IMR-90 (cell line): ENCODE measurements at regions not wholly inside any gene's neighbourhood (a gene's known extent, or its start where the extent isn't known, plus 50 kb on each side); places are given as distances from the start of the nearest gene placed in this dataset.

Source experiments
- ATAC-seq: fragments of 200-7000 bp; cut with Tn5 transposase; 2 replicates; pipeline ENCODE4 v1.9.1; 2020; ENCODE audit warnings: low read depth, mild to moderate bottlenecking, moderate library complexity
- BruUV-seq: library from RNA; stranded (reverse); fragments of 400-500 nt; replicated peaks from 2 replicates; lab custom pipeline; 2021; lab: Mats Ljungman, UMichigan
- CTCF ChIA-PET: fragments of 300-600 bp; formaldehyde crosslinking; extraction: SDS; loops from one replicate; lab custom pipeline; 2021; ENCODE audit warnings: antibody characterized with exemption; lab: Yijun Ruan, JAX
- POLR2A ChIA-PET: fragments of 300-600 bp; sonication (Branson Sonifier 250); formaldehyde crosslinking; loops from one replicate; lab custom pipeline; 2022; ENCODE audit warnings: antibody characterized with exemption; ENCODE audit not compliant: unreplicated experiment; lab: Charles Lee
- DNase-seq: peaks from one replicate; pipeline ENCODE4 v3.0.0; 2013
- H2AFZ ChIP-seq: replicated peaks from 2 replicates; pipeline ENCODE3; 2013; ENCODE audit warnings: low read length, mild to moderate bottlenecking; ENCODE audit not compliant: poor library complexity
- H2AK5ac ChIP-seq: 2 replicates; pipeline ENCODE4 v1.6.1; 2013; ENCODE audit warnings: low read depth, low read length, inconsistent platforms
- H2AK9ac ChIP-seq: replicated peaks from 2 replicates; pipeline ENCODE3; 2013; ENCODE audit warnings: mild to moderate bottlenecking, low read depth, low read length, moderate library complexity; ENCODE audit not compliant: poor library complexity
- H2BK120ac ChIP-seq: 2 replicates; pipeline ENCODE4 v1.6.1; 2013; ENCODE audit warnings: low read depth, low read length, inconsistent platforms
- H2BK15ac ChIP-seq: 3 replicates; pipeline ENCODE4 v1.6.1; 2013; ENCODE audit warnings: low read depth, low read length, inconsistent platforms
- H2BK20ac ChIP-seq: 2 replicates; pipeline ENCODE4 v1.6.1; 2013; ENCODE audit warnings: low read depth, mild to moderate bottlenecking, inconsistent platforms, low read length, moderate library complexity
- H2BK5ac ChIP-seq: 2 replicates; pipeline ENCODE4 v1.6.1; 2013; ENCODE audit warnings: mild to moderate bottlenecking, low read depth, low read length, inconsistent platforms; ENCODE audit not compliant: poor library complexity, severe bottlenecking
- H3K14ac ChIP-seq: replicated peaks from 2 replicates; pipeline ENCODE4 v1.6.1; 2013; ENCODE audit warnings: low read depth, low read length, inconsistent platforms
- H3K18ac ChIP-seq: 2 replicates; pipeline ENCODE4 v1.6.1; 2013; ENCODE audit warnings: low read depth, low read length, control low read depth
- H3K23ac ChIP-seq: 2 replicates; pipeline ENCODE4 v1.6.1; 2013; ENCODE audit warnings: low read depth, low read length, inconsistent platforms
- H3K27ac ChIP-seq: 2 replicates; pipeline ENCODE4 v1.5.1; 2013; ENCODE audit warnings: mild to moderate bottlenecking, control low read depth, low read length; ENCODE audit not compliant: insufficient read depth
- H3K27me3 ChIP-seq: 2 replicates; pipeline ENCODE4 v1.6.1; 2013; ENCODE audit warnings: low read length; ENCODE audit not compliant: control insufficient read depth, insufficient read depth
- H3K36me3 ChIP-seq: 2 replicates; pipeline ENCODE4 v1.6.1; 2013; ENCODE audit warnings: low read length, mixed read lengths; ENCODE audit not compliant: control insufficient read depth, insufficient read depth
- H3K4ac ChIP-seq: 2 replicates; pipeline ENCODE4 v1.6.1; 2013; ENCODE audit warnings: low read depth, low read length, inconsistent platforms
- H3K4me1 ChIP-seq: 2 replicates; pipeline ENCODE4 v1.6.1; 2013; ENCODE audit warnings: low read length, mixed read lengths; ENCODE audit not compliant: control insufficient read depth, insufficient read depth
- H3K4me2 ChIP-seq: 2 replicates; pipeline ENCODE4 v1.6.1; 2013; ENCODE audit warnings: low read depth, mild to moderate bottlenecking, control low read depth, low read length, moderate library complexity
- H3K4me3 ChIP-seq: 2 replicates; pipeline ENCODE4 v1.5.1; 2013; ENCODE audit warnings: low read depth, mild to moderate bottlenecking, control low read depth, low read length, moderate library complexity; ENCODE audit not compliant: insufficient read depth
- H3K56ac ChIP-seq: 2 replicates; pipeline ENCODE4 v1.6.1; 2013; ENCODE audit warnings: low read length, inconsistent platforms; ENCODE audit not compliant: insufficient read depth; ENCODE audit errors: extremely low read depth
- H3K79me1 ChIP-seq, 2 experiments: 2 replicates each; pipeline ENCODE4 v1.6.1; 2013; ENCODE audit warnings: low read length in 2 of 2, inconsistent platforms in 1 of 2, low read depth in 1 of 2
- H3K9ac ChIP-seq: 2 replicates; pipeline ENCODE4 v1.6.1; 2013; ENCODE audit warnings: low read depth, low read length, control low read depth
- H3K9me1 ChIP-seq: 2 replicates; pipeline ENCODE4 v1.6.1; 2013; ENCODE audit warnings: low read length, inconsistent platforms; ENCODE audit not compliant: insufficient read depth
- H3K9me3 ChIP-seq: 2 replicates; pipeline ENCODE4 v1.6.1; 2013; ENCODE audit warnings: low read length; ENCODE audit not compliant: control insufficient read depth, insufficient read depth
- H4K20me1 ChIP-seq: 2 replicates; pipeline ENCODE4 v1.6.1; 2013; ENCODE audit warnings: low read length, inconsistent platforms; ENCODE audit not compliant: insufficient read depth
- H4K5ac ChIP-seq: 2 replicates; pipeline ENCODE4 v1.6.1; 2013; ENCODE audit warnings: mild to moderate bottlenecking, low read depth, low read length, control low read depth
- H4K8ac ChIP-seq, 2 experiments: 2 replicates each; pipeline ENCODE4 v1.6.1; 2013; ENCODE audit warnings: low read depth in 2 of 2, low read length in 2 of 2, control low read depth in 1 of 2, inconsistent platforms in 1 of 2
- H4K91ac ChIP-seq: 2 replicates; pipeline ENCODE4 v1.6.1; 2013; ENCODE audit warnings: low read depth, low read length, inconsistent platforms; ENCODE audit not compliant: insufficient read depth
- BHLHE40 ChIP-seq: fragments of 150-350 bp; IDR thresholded peaks from 2 replicates; pipeline ENCODE4 v1.6.1; 2016; ENCODE audit warnings: mild to moderate bottlenecking, low read depth, low read length
- CEBPB ChIP-seq: IDR thresholded peaks from 2 replicates; pipeline ENCODE4 v1.6.1; 2012; ENCODE audit warnings: low read depth, low read length, improper control_type of control experiment
- CTCF ChIP-seq: conservative IDR thresholded peaks from 2 replicates; pipeline ENCODE4 v1.5.1; 2012; ENCODE audit warnings: mild to moderate bottlenecking, low read depth, low read length, improper control_type of control experiment
- ELK1 ChIP-seq: fragments of 150-350 bp; IDR thresholded peaks from 2 replicates; pipeline ENCODE4 v1.6.1; 2016; ENCODE audit warnings: low read depth, mild to moderate bottlenecking, low read length, moderate library complexity, borderline replicate concordance
- MAFK ChIP-seq: IDR thresholded peaks from 2 replicates; pipeline ENCODE4 v1.6.1; 2012; ENCODE audit warnings: low read depth, low read length, improper control_type of control experiment
- MAZ ChIP-seq: IDR thresholded peaks from 2 replicates; pipeline ENCODE4 v1.6.1; 2012; ENCODE audit warnings: low read depth, mild to moderate bottlenecking, low read length, improper control_type of control experiment, moderate library complexity, borderline replicate concordance
- MXI1 ChIP-seq: IDR thresholded peaks from 2 replicates; pipeline ENCODE4 v1.6.1; 2012; ENCODE audit warnings: low read depth, mild to moderate bottlenecking, low read length, moderate library complexity, borderline replicate concordance
- POLR2A ChIP-seq: IDR thresholded peaks from 2 replicates; pipeline ENCODE4 v1.6.1; 2012; ENCODE audit warnings: mild to moderate bottlenecking, low read depth, low read length
- RAD21 ChIP-seq: IDR thresholded peaks from 2 replicates; pipeline ENCODE4 v1.6.1; 2012; ENCODE audit warnings: low read length, improper control_type of control experiment
- RCOR1 ChIP-seq: IDR thresholded peaks from 2 replicates; pipeline ENCODE4 v1.6.1; 2012; ENCODE audit warnings: mild to moderate bottlenecking, low read length, improper control_type of control experiment; ENCODE audit not compliant: insufficient replicate concordance
- RFX5 ChIP-seq: IDR thresholded peaks from 2 replicates; pipeline ENCODE4 v1.8.0; 2012; ENCODE audit warnings: low read depth, mild to moderate bottlenecking, low read length, moderate library complexity
- SMC3 ChIP-seq: fragments of 150-350 bp; IDR thresholded peaks from 2 replicates; pipeline ENCODE4 v1.6.1; 2016; ENCODE audit warnings: low read depth, mild to moderate bottlenecking, antibody characterized with exemption, low read length, moderate library complexity
- USF2 ChIP-seq: fragments of 150-350 bp; IDR thresholded peaks from 2 replicates; pipeline ENCODE4 v1.6.1; 2017; ENCODE audit warnings: mild to moderate bottlenecking, antibody characterized with exemption, low read length, low read depth
- WGBS, 2 experiments: methylation state at CpG; one replicate each; pipeline versions ENCODE4 v1.1.5 to v1.1.7; 2013; ENCODE audit warnings: missing lambda C conversion rate in 2 of 2; ENCODE audit not compliant: insufficient read length in 1 of 2; ENCODE audit errors: extremely low coverage in 2 of 2; 5-methylcytosine and 5-hydroxymethylcytosine counted together
- dilution Hi-C: fragments of 300-500 bp; cut with HindIII; formaldehyde crosslinking; loops from one replicate; pipeline ENCODE4 v1.14.3; 2018; ENCODE audit warnings: low sequenced_read_pairs; ENCODE audit not compliant: unreplicated experiment
- in situ Hi-C: fragments of 300-500 bp; cut with MboI; formaldehyde crosslinking; loops from 3 replicates; pipeline ENCODE4 v1.14.3; 2019; ENCODE audit warnings: low sequenced_read_pairs, inconsistent platforms, mixed read lengths
- intact Hi-C: fragments of 100-400 bp; cut with micrococcal nuclease; formaldehyde crosslinking; loops from 2 replicates; pipeline ENCODE4 v1.10.0; 2022

GRCh38 chr12:94037444-94037843, 110.9 kb upstream of the PLXNC1 start:
- Histone ChIP-seq H3K18ac (no peak overlapping the region), H2AK9ac (no peak overlapping the region), H2BK5ac (no peak overlapping the region), H2BK20ac (no peak overlapping the region), H3K14ac (no peak overlapping the region), H3K4me1 (no peaks in the 10 kb centered on the region), H2AFZ (no peak overlapping the region), H3K4me2 (no peak overlapping the region), H3K56ac (no peak overlapping the region), H3K4ac (no peak overlapping the region), H3K36me3 (no peaks in the 10 kb centered on the region), H2BK120ac (no peak overlapping the region), H3K9me3 (peaks cover 2% of the 10 kb centered on the region; the same call in 1 of the 2 replicates), H3K9ac (no peak overlapping the region), H3K79me1 (no peaks in the 10 kb centered on the region), H3K23ac (no peak overlapping the region), H3K9me1 (no peaks in the 10 kb centered on the region), H3K27ac (no peak overlapping the region), H4K91ac (no peak overlapping the region), H3K4me3 (no peak overlapping the region), H3K27me3 (peaks cover 1% of the 10 kb centered on the region), H4K5ac (no peak overlapping the region), H4K8ac (no peak overlapping the region), H2AK5ac (no peak overlapping the region), H4K20me1 (no peaks in the 10 kb centered on the region), H2BK15ac (no peak overlapping the region)
- DNase-seq: no peak
- in situ Hi-C loops (no loop called here), dilution Hi-C loops (no loop called here), intact Hi-C loops (no loop called here)
- no peak for ATAC-seq
- CTCF ChIA-PET: no interaction called here
- no TSS peak for BruUV-seq
- POLR2A ChIA-PET: no interaction called here
- TF ChIP-seq MAZ: no peak
- no peak for TF ChIP-seq CTCF
- TF ChIP-seq USF2: no peak
- TF ChIP-seq MXI1: no peak
- no peak for TF ChIP-seq POLR2A
- no peak for TF ChIP-seq RCOR1
- no peak for TF ChIP-seq BHLHE40
- no peak for TF ChIP-seq CEBPB
- TF ChIP-seq MAFK: no peak
- TF ChIP-seq RAD21: no peak
- no peak for TF ChIP-seq RFX5
- TF ChIP-seq SMC3: no peak
- TF ChIP-seq ELK1: no peak
- no CpG with 5 or more reads among the region's 4 CpGs for WGBS, 2 experiments
